DMS53 (cell line): ENCODE measurements at regions not wholly inside any gene's neighbourhood (a gene's known extent, or its start where the extent isn't known, plus 50 kb on each side); places are given as distances from the start of the nearest gene placed in this dataset.
"Not testable (repeated sequence)": the region's sequence is repeated elsewhere in the genome, so short reads cannot be mapped to it uniquely, and the experiment has no call there.

Experiments
- DNase-seq: peaks from one replicate; lab custom pipeline; 2025; lab: John Stamatoyannopoulos, UW

- DNase-seq = no peak
These were observed 149.1 kb upstream of the CTAGE1 start for GRCh38 chr18:22566703-22567420.

- peak; percentile 6 for DNase-seq
These were observed 150.1 kb upstream of the CTAGE1 start for GRCh38 chr18:22567794-22568193.

- peak; percentile 11 for DNase-seq
These were observed 152.8 kb upstream of the CTAGE1 start for GRCh38 chr18:22570492-22570891.

GRCh38 chr18:22572341-22572740 lies 154.6 kb upstream of the CTAGE1 start:
- no peak for DNase-seq

GRCh38 chr18:22579271-22579670 lies 161.6 kb upstream of the CTAGE1 start:
- no peak for DNase-seq

GRCh38 chr18:22585333-22585732 lies 167.6 kb upstream of the CTAGE1 start:
- no peak for DNase-seq

GRCh38 chr18:22585821-22586220 lies 168.1 kb upstream of the CTAGE1 start:
- DNase-seq = peak; percentile 65

- no peak for DNase-seq
These were observed 173.5 kb upstream of the CTAGE1 start for GRCh38 chr18:22591222-22591621.

GRCh38 chr18:22594155-22594690 lies 176.5 kb upstream of the CTAGE1 start:
- no peak for DNase-seq

GRCh38 chr18:22601481-22601880 lies 183.8 kb upstream of the CTAGE1 start:
- DNase-seq = no peak

- not testable (repeated sequence) for DNase-seq
These were observed 184.7 kb upstream of the CTAGE1 start for GRCh38 chr18:22602456-22602855.

- DNase-seq = no peak
These were observed 186.2 kb upstream of the CTAGE1 start for GRCh38 chr18:22603902-22604301.

- DNase-seq = peak; percentile 3
These were observed 186.8 kb upstream of the CTAGE1 start for GRCh38 chr18:22604390-22604985.

GRCh38 chr18:22604986-22605421 lies 187.3 kb upstream of the CTAGE1 start:
- no peak for DNase-seq

GRCh38 chr18:22605736-22606135 lies 188.0 kb upstream of the CTAGE1 start:
- DNase-seq = no peak

GRCh38 chr18:22606563-22607283 lies 189.0 kb upstream of the CTAGE1 start:
- DNase-seq = no peak

- DNase-seq = no peak
These were observed 189.5 kb upstream of the CTAGE1 start for GRCh38 chr18:22607284-22607635.

- DNase-seq = no peak
These were observed 191.1 kb upstream of the CTAGE1 start for GRCh38 chr18:22608847-22609246.

- DNase-seq = peak; percentile 71
These were observed 191.9 kb upstream of the CTAGE1 start for GRCh38 chr18:22609642-22610041.

GRCh38 chr18:22613058-22613690 lies 195.5 kb upstream of the CTAGE1 start:
- no peak for DNase-seq

GRCh38 chr18:22613788-22614187 lies 196.1 kb upstream of the CTAGE1 start:
- DNase-seq = no peak

- DNase-seq = no peak
These were observed 205.8 kb upstream of the CTAGE1 start for GRCh38 chr18:22623513-22623912.
